NCI-H2029 (cell line): ENCODE measurements at regions not wholly inside any gene's neighbourhood (a gene's known extent, or its start where the extent isn't known, plus 50 kb on each side); places are given as distances from the start of the nearest gene placed in this dataset.
A peak's percentile ranks its signal among the peaks of the same experiment; 100 is the strongest.
"Not testable (repeated sequence)": the region's sequence is repeated elsewhere in the genome, so short reads cannot be mapped to it uniquely, and the experiment has no call there.

Experiments
- DNase-seq: peaks from one replicate; lab custom pipeline; 2025; lab: John Stamatoyannopoulos, UW

DNA sequence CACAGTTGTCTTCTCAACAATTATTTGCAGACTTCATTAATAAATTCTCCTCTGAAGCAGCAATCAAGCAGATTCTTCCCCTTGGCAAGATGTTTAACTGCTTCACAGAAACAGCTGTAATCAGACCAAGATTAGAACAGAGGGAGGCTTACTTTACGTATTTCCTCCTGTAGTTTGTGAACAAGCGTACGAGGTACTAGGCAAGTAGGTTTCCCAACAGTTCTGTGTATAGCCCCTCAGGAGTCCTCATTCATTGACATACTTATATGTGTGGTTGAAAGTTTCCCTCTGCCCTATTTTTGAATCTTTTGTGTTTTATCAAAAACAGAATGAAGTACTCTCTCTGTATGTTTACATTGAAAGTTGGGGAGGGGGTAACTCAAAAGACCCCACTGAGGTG, 128.0 kb downstream of the SPATA31D1 start:
- DNase-seq, result no peak

DNA sequence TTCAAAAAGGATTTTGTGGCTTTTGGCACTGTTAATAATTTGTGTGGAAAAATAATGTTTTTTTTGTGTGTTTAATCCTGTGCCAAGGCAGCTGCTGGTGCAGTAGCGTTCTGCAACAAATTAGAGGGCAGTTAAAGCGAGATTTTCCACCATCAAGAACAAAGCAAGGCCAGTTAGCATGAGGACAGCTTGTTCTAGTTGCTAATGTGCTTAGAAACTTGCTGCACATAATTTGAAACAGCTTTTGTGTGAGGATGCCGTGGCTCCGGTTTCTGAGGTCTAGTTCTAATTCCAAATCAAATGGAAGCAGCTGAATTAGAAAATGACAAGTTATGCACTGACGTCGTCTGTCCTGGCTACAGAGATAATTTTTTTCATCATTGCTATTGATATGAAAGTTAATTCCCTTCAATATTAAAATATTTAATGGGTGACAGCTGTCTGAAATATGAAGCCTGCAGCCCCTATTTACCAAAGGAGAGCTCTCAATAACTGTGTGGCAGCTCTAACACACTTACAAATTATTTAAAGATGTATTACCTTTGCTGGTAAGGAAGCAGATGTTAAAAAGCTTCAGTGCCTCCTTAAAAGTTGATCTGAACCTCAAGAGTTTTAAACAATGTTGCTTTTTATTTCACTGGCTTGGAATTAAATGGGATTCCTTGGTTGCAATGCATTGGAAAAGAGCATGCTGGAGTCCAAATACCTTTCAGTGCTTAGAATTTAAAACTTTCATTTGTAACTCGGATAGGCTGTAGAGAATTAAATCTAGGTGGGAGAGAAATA, 128.6 kb downstream of the SPATA31D1 start:
- DNase-seq, result no peak

- DNase-seq, result no peak
Measured at GRCh38 chr9:82122731-82123130, 134.2 kb downstream of the SPATA31D1 start.

DNA sequence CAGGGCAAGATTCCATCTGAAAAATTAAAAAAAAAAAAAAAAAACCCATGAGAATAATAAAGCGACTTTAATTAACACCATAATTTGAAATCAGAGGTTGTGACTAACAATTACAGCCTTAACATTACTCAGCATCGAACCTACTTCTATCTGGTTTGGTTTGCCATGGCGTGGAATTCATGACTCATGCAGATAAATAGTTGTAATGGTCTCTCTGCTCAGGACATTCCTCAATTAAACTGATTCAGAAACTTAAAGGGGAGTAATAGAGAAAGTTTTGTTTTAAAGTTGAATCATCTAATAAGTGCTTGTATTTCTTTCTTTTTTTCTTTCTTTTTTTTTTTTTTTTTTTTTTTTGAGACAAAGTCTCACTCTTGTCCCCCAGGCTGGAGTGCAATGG, 135.5 kb downstream of the SPATA31D1 start:
- DNase-seq, result no peak

DNA sequence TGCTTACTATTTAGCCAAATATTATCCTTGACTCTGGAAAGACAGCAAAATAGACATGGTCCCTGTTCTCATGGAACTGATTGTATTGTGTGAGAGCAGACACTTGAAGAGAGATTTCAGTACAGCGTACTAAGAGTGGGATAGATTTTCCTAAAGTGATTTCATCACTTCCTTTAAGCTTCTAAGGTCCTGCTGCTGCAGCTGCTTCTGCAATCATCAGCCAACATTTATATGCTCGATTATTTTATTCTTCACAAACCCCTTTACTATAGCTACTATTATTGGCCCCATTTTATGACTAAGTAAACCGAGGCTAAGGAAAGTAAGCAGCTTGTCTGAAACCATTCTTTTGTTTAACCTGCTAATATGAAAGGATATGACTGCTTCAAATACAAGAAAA, 137.7 kb downstream of the SPATA31D1 start:
- no peak for DNase-seq

- DNase-seq, result no peak
Measured at GRCh38 chr9:82127465-82127864, 138.9 kb downstream of the SPATA31D1 start.

- DNase-seq, result no peak
Measured at GRCh38 chr9:82128011-82128696, 139.6 kb downstream of the SPATA31D1 start.

GRCh38 chr9:82129708-82130107, 141.1 kb downstream of the SPATA31D1 start:
- DNase-seq, result no peak

- DNase-seq, result no peak
Measured at GRCh38 chr9:82130331-82131042, 141.9 kb downstream of the SPATA31D1 start.

DNA sequence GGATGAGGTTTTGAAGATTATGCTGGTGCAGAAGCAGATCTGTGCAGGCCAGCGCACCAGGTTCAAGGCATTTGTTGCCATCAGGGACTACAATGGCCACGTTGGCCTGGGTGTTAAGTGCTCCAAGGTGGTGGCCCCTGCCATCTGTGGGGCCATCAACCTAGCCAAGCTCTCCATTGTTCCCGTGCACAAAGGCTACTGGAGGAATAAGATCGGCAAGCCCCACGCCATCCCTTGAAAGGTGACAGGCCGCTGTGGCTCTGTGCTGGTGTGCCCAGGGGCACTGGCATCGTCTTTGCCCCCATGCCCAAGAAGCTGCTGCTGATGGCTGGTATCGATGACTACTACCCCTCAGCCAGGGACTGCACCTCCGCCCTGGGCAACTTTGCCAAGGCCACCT, 142.5 kb downstream of the SPATA31D1 start:
- DNase-seq, result no peak

DNA sequence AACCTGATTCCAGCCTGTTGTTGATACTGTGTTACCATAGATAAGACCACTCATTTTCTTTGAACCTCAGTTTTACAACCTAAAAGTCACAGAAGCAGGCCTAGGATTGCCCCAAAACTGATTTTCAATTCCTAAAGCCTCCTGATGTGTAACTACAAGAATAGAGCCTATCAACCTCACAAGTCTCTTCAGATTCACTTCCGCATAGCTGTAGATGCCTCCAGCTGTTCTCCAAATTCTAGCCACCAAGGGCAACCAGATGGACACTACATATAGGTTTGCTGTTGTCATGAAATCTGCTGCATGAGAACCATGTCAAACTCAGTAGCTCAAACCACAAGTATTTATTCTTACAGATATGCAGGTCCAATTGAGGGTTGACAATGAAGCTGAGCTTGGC, 143.5 kb downstream of the SPATA31D1 start:
- no peak for DNase-seq

DNA sequence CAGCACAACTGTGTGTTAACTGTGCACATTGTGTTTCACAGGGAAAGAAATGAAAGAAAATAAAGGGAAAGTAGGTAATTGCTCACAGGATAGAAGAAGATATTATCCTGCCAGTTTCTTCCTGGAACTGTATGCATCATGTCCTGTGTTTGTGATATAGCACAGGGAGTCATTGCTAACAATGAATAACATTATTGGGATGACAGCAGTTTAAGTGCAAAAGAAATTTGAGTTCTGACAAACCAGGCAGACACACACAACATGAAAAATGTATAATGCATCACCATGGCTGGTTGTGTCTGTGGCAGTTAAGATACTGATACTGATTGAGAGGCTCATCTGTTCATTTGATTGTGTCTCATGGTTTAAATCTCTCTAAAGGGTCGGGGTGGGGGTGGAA, 145.4 kb downstream of the SPATA31D1 start:
- DNase-seq, result no peak

DNA sequence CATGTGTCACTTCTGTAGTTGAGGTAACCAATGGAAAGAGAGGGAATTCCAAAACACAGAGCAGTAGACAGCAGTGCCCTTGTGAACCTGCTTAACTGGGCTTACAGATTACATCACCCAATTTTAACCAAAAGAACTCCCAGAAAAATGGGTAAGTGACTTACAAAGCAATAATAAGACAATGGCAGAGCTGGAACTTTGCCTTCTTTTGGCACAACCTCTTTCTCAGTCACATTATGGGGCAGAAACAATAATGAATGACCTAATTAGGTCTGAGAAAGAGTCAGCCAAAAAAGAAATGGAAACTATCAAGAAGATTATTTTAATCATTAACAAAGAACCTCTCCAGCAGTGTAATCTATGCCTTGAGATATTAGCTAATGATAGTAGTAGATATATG, 146.5 kb downstream of the SPATA31D1 start:
- DNase-seq, result no peak

DNA sequence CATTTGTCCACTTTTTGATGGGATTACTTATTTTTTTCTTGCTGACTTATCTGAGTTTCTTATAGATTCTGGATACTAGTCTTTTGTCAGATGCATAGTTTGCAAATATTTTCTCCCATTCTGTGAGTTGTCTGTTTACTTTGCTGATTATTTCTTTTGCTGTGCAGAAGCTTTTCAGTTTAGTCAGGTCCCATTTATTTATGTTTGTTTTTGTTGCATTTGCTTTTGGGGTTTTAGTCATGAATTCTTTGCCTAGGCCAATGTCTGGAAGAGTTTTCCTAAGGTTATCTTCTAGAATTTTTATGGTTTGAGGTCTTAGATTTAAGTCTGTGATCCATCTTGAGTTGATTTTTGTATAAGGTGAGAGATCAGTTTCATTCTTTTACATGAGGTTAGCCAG, 149.5 kb downstream of the SPATA31D1 start:
- not testable (repeated sequence) for DNase-seq

DNA sequence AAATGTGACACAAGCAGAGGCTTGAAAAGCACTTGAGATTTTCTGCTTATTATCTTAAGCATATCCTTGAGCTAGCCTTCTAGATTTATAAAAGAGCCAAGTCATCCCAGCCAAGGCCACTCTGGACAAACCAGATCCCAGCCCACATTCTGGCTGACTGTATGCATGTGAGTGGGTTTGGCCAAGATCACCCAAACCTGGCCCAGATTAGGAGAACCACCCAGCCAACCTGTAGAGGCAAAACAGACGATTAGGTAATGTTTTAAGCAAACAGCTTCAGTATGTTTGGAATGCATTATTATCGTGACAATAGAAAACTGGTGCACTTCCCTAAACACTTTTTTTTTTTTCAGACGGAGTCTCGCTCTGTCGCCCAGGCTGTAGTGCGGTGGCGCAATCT, 151.9 kb downstream of the SPATA31D1 start:
- peak; percentile 7 for DNase-seq

DNA sequence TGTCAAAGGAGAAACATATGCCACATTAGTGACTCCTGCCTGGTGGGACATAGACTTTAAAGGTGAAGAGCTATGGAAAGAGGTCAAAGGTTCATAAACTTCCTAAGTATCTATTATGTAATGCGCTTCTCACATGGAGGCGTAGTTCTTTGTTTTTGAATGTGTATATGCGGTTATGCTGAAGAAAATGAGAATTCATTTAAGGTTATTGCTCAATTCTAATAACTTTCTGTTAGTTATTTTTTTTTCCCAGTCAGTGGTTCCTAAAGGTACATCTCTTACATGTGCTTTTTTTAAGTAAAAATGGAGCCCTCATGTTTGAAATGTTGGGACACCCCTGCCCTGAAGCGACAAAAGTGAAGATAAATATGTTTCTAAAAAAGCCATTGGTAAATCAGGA, 156.2 kb downstream of the SPATA31D1 start:
- DNase-seq, result no peak

DNA sequence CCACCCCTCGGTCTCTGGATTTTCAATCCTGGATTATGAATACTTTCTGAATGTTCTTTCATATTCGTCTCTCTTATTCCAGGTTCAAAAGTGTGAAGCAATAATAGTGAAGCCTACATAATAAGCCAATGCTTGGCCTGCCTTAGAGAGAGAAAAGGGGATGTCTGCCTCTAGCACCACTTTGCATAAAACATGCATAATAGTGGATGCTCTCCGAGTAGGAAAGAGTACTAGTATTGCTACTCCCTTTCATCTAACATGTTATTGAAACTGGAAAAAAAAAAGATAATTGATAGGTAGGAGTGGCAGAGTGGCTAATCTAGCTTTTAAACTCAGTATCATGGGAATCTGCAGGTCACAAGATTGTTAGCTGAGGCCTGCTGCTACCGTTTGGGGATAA, 158.1 kb downstream of the SPATA31D1 start:
- no peak for DNase-seq

- no peak for DNase-seq
Measured at GRCh38 chr9:82147798-82148425, 159.3 kb downstream of the SPATA31D1 start.

DNA sequence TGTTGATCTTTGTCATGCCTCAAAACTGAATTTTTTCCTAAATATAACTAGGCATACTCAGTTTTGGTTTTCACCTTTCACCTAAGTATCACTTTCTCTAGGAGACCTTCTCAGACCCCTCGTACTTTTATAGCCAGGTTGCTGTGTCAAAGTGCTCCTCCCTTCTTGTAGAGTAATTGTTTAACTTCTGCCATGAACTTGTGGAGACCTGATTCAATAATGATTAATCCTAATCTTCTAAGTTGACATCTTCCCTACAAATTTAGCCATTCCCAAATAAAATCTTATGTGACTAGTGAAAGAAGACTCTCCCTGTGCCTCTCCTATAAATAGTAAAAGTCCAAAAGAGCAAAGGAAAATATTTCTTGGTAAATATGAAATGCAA, 159.8 kb downstream of the SPATA31D1 start:
- no peak for DNase-seq

DNA sequence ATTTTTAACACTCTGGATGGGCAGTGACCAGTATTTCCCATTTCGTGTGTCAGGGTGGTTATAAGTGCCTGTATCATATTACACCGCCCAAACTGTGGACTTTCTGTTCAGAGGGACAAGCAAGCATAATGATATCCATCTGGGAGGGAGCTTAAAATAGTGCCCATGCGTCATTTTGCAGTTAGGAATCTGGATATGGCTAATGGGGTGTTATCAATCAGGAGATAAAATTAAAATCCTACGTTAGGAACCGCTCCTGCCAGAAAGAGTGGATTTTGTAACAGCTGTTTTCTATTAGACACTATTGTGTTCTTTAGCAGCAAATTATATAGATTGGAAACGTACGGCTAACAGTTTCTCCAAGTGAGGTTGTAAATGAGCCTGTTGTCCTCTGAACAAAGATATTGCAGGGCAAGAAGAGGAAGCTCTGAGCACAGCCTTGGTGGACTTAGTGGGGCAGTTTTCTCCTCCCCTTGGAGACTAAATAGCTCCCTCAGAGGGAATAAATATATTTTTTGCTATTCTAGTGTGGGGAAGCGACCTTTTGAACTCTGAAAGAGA, 160.4 kb downstream of the SPATA31D1 start:
- no peak for DNase-seq

DNA sequence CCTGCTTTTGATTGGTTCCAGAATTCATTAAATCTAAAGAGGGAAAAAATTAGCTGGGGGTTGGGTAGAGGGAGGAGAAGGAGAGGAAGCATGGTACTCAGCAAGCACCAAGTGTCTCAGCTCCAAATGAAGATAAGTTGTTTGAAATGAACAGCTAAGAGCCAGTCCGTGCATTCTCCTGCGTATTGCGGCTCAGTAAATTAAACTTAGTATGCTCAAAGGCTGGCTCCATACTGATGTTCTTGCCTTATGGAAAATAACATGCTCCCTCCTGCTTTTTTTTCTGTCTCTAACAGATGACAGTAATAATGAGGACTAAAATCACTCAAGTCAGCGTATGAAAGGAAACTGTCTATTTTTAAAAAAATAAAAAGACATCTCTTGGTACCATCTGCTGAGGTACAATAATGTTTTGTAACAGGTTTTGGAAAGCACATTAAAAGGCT, 161.0 kb downstream of the SPATA31D1 start:
- no peak for DNase-seq

GRCh38 chr9:82152181-82152580, 163.6 kb downstream of the SPATA31D1 start:
- DNase-seq, result no peak
